GM12874 (cell line): ENCODE measurements at regions not wholly inside any gene's neighbourhood (a gene's known extent, or its start where the extent isn't known, plus 50 kb on each side); places are given as distances from the start of the nearest gene placed in this dataset.

Experiments used
- CTCF ChIP-seq: IDR thresholded peaks from 2 replicates; pipeline ENCODE4 v1.5.1; 2011; ENCODE audit warnings: low read depth, mild to moderate bottlenecking, control low read depth, low read length, moderate library complexity; ENCODE audit not compliant: insufficient read depth

GRCh38 chr14:23763394-23763793 lies 127.2 kb downstream of the DHRS2 start:
- TF ChIP-seq CTCF, result no peak

- TF ChIP-seq CTCF, result no peak
These were observed 130.7 kb downstream of the DHRS2 start for GRCh38 chr14:23766737-23767401.

GRCh38 chr14:23773981-23774380 lies 137.8 kb downstream of the DHRS2 start:
- no peak for TF ChIP-seq CTCF

- no peak for TF ChIP-seq CTCF
These were observed 140.1 kb downstream of the DHRS2 start for GRCh38 chr14:23776296-23776695.

- no peak for TF ChIP-seq CTCF
These were observed 149.0 kb downstream of the DHRS2 start for GRCh38 chr14:23785208-23785607.

GRCh38 chr14:23787436-23787835 lies 151.3 kb downstream of the DHRS2 start:
- no peak for TF ChIP-seq CTCF

- no peak for TF ChIP-seq CTCF
These were observed 153.5 kb downstream of the DHRS2 start for GRCh38 chr14:23789696-23790095.
